Hepatocyte (in vitro differentiated cells): ENCODE measurements at regions not wholly inside any gene's neighbourhood (a gene's known extent, or its start where the extent isn't known, plus 50 kb on each side); places are given as distances from the start of the nearest gene placed in this dataset.

Experiments
- DNase-seq: peaks from one replicate; pipeline ENCODE4 v3.0.0-alpha.2; 2016; ENCODE audit warnings: low spot score
- H2AFZ ChIP-seq: fragments of 200-600 bp; sonication (generic); 2 replicates; pipeline ENCODE4 v1.6.0; 2016; ENCODE audit warnings: antibody characterized with exemption, mild to moderate bottlenecking
- H3K27ac ChIP-seq: fragments of 200-600 bp; sonication (generic); 2 replicates; pipeline ENCODE4 v1.5.1; 2016; ENCODE audit warnings: mild to moderate bottlenecking
- H3K27me3 ChIP-seq: fragments of 200-600 bp; sonication (generic); 2 replicates; pipeline ENCODE4 v1.6.1; 2016
- H3K36me3 ChIP-seq: fragments of 200-600 bp; sonication (generic); replicated peaks from 2 replicates; pipeline ENCODE4 v1.5.1; 2016; ENCODE audit warnings: low read depth; ENCODE audit not compliant: insufficient read depth
- H3K4me1 ChIP-seq: fragments of 200-600 bp; sonication (generic); 2 replicates; pipeline ENCODE4 v1.5.1; 2016; ENCODE audit warnings: mild to moderate bottlenecking, moderate library complexity; ENCODE audit not compliant: insufficient read depth
- H3K4me2 ChIP-seq: fragments of 200-600 bp; sonication (generic); 2 replicates; pipeline ENCODE4 v1.6.0; 2016
- H3K4me3 ChIP-seq: fragments of 200-600 bp; sonication (generic); 2 replicates; pipeline ENCODE4 v1.5.1; 2016; ENCODE audit warnings: mild to moderate bottlenecking
- H3K79me2 ChIP-seq: fragments of 200-600 bp; sonication (generic); 2 replicates; pipeline ENCODE4 v1.6.0; 2017; ENCODE audit warnings: mild to moderate bottlenecking
- H3K9me2 ChIP-seq: fragments of 200-600 bp; sonication (generic); replicated peaks from 2 replicates; pipeline ENCODE4 v1.6.0; 2017; ENCODE audit warnings: mild to moderate bottlenecking; ENCODE audit not compliant: insufficient read depth
- H3K9me3 ChIP-seq: fragments of 200-600 bp; sonication (generic); 2 replicates; pipeline ENCODE4 v1.5.1; 2016; ENCODE audit warnings: low read depth, mild to moderate bottlenecking
- H4K20me1 ChIP-seq: fragments of 200-600 bp; sonication (generic); 2 replicates; pipeline ENCODE4 v1.6.0; 2016; ENCODE audit warnings: mild to moderate bottlenecking; ENCODE audit not compliant: insufficient read depth, poor library complexity, severe bottlenecking
- EZH2 ChIP-seq: fragments of 200-600 bp; sonication (generic); IDR thresholded peaks from 2 replicates; pipeline ENCODE4 v1.6.1; 2016; ENCODE audit warnings: antibody characterized with exemption, mild to moderate bottlenecking, borderline replicate concordance
- EZH2phosphoT487 ChIP-seq: fragments of 200-600 bp; sonication (generic); IDR thresholded peaks from one replicate; pipeline ENCODE4 v1.6.1; 2018; ENCODE audit warnings: antibody characterized with exemption, mild to moderate bottlenecking, low read depth, moderate library complexity; ENCODE audit not compliant: unreplicated experiment, severe bottlenecking
- WGBS: methylation state at CpG from one replicate; pipeline ENCODE4 v1.1.6; 2016; ENCODE audit warnings: low lambda C conversion rate; ENCODE audit errors: missing lambda C conversion rate; 5-methylcytosine and 5-hydroxymethylcytosine counted together
- TF ChIP-seq, protein P1 (sequence below): fragments of 200-600 bp; sonication (generic); IDR thresholded peaks from 2 replicates; pipeline ENCODE4 v1.5.1; 2016; ENCODE audit warnings: antibody characterized with exemption, mild to moderate bottlenecking; ENCODE audit not compliant: poor library complexity

DNA sequence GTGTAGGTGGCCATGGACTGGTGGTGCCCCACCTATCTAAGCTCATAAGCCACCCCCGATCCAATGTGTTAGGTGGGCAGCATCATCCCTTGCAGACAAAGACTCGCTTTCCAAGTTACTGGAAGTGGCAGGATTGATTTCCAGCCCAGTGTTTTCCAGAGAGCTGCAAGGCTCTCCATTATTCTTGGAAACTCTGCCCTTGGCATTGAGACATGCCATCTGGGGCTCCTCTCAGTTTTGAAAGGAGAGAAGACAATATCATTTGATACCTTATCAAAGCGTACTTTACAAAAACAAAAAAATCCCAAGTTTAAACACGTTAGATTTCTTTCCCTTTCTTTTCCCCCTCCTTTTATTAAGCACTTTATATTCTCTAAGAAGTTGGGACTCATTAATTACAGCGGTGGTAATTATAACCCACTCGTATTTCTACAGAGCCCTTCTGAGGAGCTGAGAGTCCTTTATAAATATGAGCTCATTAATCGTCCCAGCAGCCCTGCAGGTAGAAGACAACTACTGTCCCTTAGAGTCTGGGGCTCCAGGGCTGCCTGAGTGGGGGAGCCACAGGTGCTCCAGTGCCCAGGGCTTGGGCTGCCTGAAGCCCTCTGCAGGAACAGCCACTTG lies 226.1 kb downstream of the TLE3 start:
- no peak overlapping the region for H3K27ac ChIP-seq
- H3K4me3 ChIP-seq, result no peak overlapping the region
- H3K9me3 ChIP-seq, result no peaks in the 10 kb centered on the region
- no peaks in the 10 kb centered on the region for H3K4me1 ChIP-seq
- TF ChIP-seq EZH2, result no peak
- TF ChIP-seq, protein P1, sequence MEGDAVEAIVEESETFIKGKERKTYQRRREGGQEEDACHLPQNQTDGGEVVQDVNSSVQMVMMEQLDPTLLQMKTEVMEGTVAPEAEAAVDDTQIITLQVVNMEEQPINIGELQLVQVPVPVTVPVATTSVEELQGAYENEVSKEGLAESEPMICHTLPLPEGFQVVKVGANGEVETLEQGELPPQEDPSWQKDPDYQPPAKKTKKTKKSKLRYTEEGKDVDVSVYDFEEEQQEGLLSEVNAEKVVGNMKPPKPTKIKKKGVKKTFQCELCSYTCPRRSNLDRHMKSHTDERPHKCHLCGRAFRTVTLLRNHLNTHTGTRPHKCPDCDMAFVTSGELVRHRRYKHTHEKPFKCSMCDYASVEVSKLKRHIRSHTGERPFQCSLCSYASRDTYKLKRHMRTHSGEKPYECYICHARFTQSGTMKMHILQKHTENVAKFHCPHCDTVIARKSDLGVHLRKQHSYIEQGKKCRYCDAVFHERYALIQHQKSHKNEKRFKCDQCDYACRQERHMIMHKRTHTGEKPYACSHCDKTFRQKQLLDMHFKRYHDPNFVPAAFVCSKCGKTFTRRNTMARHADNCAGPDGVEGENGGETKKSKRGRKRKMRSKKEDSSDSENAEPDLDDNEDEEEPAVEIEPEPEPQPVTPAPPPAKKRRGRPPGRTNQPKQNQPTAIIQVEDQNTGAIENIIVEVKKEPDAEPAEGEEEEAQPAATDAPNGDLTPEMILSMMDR, result no peak
- WGBS, result 82% methylated on average over 7 of the region's 7 CpGs
- H3K9me2 ChIP-seq, result no peaks in the 10 kb centered on the region
- H2AFZ ChIP-seq, result no peak overlapping the region
- no peak overlapping the region for H3K4me2 ChIP-seq
- H3K36me3 ChIP-seq, result no peaks in the 10 kb centered on the region
- no peaks in the 10 kb centered on the region for H4K20me1 ChIP-seq
- no peaks in the 10 kb centered on the region for H3K79me2 ChIP-seq
- no peaks in the 10 kb centered on the region for H3K27me3 ChIP-seq
- DNase-seq, result no peak

- no peaks in the 10 kb centered on the region for H3K9me2 ChIP-seq
- no peaks in the 10 kb centered on the region for H3K27me3 ChIP-seq
- H3K27ac ChIP-seq, result no peak overlapping the region
- H2AFZ ChIP-seq, result no peak overlapping the region
- H3K36me3 ChIP-seq, result no peaks in the 10 kb centered on the region
- DNase-seq, result no peak
- H3K4me1 ChIP-seq, result no peaks in the 10 kb centered on the region
- no peak overlapping the region for H3K4me3 ChIP-seq
- H4K20me1 ChIP-seq, result no peaks in the 10 kb centered on the region
- no peaks in the 10 kb centered on the region for H3K79me2 ChIP-seq
- WGBS, result 96% methylated on average over 1 of the region's 1 CpG
- TF ChIP-seq EZH2 (no peak), EZH2phosphoT487 (no peak)
- TF ChIP-seq, protein P1, result no peak
- no peak overlapping the region for H3K4me2 ChIP-seq
- H3K9me3 ChIP-seq, result no peaks in the 10 kb centered on the region
These were observed 223.9 kb downstream of the TLE3 start for GRCh38 chr15:69873807-69874206.

DNA sequence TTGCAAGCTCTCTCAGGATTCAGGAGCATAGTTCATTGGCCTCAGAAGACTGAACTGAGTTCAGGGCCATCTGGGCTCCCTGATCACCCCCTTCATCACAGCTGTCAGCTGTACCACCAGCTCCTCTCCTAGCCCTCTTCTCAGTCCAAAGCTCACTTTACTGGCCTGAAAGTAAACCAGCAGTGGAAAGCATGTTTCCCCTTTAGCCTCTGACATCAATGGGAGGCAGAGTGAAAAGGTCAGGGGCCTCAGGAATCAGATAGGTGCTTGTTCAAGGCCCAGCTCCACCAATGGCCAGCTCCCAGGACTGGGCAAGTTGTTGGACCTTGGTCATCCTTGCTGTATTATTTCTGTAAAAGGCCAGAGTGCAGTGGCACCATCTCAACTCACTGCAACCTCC lies 223.4 kb downstream of the TLE3 start:
- H2AFZ ChIP-seq, result no peak overlapping the region
- H3K79me2 ChIP-seq, result no peaks in the 10 kb centered on the region
- H3K27ac ChIP-seq, result no peak overlapping the region
- no peaks in the 10 kb centered on the region for H3K9me3 ChIP-seq
- no peak overlapping the region for H3K4me3 ChIP-seq
- H3K27me3 ChIP-seq, result no peaks in the 10 kb centered on the region
- DNase-seq, result no peak
- H4K20me1 ChIP-seq, result no peaks in the 10 kb centered on the region
- TF ChIP-seq, protein P1, result no peak
- TF ChIP-seq EZH2phosphoT487 (no peak), EZH2 (no peak)
- no peaks in the 10 kb centered on the region for H3K9me2 ChIP-seq
- no peaks in the 10 kb centered on the region for H3K4me1 ChIP-seq
- no peak overlapping the region for H3K4me2 ChIP-seq
- H3K36me3 ChIP-seq, result no peaks in the 10 kb centered on the region
